ENCODE measurements at regions not wholly inside any gene's neighbourhood (a gene's known extent, or its start where the extent isn't known, plus 50 kb on each side); places are given as distances from the start of the nearest gene placed in this dataset.

GRCh38 chr2:234247453-234248180 lies 197.1 kb downstream of the SPP2 start:
- DNase-seq = no peak

DNA sequence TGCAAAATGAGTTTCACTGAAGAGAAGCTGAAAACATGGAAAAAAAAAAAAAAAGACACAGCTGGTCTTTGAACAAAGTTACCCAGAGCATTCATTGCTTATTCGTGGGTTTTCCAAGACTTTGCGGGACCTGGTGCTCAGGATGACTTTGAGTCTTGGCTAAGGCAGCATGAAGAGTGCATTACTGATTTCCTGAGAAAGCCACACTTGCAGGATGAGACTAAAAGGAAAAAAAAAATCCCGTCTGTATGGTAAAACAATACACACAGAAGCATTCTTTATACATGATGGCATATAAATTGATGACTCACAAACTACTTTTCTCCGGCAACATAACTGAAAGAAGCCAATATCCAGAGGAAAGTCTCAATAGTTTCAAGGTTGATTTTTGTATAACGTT lies 195.4 kb downstream of the SPP2 start:
- DNase-seq = no peak

GRCh38 chr2:234243871-234244565 lies 193.5 kb downstream of the SPP2 start:
- DNase-seq = no peak

DNA sequence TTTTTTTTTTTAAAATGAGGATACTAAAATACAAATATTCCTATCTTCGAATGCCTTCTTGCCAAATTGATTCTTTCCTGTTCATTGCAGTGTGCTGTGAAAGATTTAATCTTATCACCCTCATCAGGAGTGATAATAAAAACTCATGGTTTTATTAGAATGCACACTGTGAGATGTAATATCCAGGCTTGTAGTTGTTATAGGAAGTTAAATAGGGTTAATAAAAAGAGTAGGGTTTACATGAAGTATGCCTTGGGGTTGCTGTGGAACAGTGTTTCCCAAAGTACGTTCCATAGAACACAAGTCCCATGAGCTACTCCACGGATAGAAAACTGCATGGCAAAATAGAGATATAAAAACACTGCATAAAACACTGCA lies 191.9 kb downstream of the SPP2 start:
- no peak for DNase-seq

- peak; percentile 46 for DNase-seq
Observed at GRCh38 chr2:234241656-234242458, 191.4 kb downstream of the SPP2 start.

- DNase-seq = no peak
Observed at GRCh38 chr2:234240917-234241316, 190.4 kb downstream of the SPP2 start.

DNA sequence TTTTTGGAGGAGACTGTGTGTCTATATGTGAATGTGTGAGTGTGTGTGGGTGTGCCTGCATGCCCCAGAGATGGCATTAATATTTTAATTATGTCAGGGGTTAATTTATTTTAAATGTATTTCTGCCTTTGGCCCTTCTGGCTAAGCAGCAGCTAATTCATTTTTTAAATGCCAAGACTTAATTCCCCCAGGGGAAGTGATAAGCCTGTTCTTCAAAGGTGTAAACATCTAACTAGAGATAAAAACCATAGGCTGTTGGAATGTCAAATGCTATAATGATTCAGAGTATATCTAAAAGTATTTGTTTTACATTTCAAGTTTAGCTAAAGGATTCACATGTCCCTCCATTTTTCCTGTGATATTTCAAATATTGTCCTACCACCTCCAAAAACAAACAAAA lies 184.7 kb downstream of the SPP2 start:
- no peak for DNase-seq

- DNase-seq = no peak
Observed at GRCh38 chr2:234231460-234231859, 181.0 kb downstream of the SPP2 start.

DNA sequence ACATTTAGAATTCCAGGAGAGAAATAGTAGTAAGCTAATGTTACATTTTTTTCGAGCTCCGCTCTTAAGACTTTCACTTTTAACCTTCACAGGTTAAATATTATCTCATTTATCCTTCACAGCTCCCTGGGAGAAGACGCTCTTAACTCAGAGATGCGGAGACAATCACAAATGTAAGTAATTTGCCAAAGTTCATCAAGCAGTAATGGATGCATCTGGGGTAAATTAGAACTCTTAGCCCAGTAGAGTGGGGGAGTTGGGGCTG lies 168.5 kb downstream of the SPP2 start:
- DNase-seq = no peak

- DNase-seq = no peak
Observed at GRCh38 chr2:234218266-234219045, 168.0 kb downstream of the SPP2 start.

GRCh38 chr2:234212534-234212933 lies 162.0 kb downstream of the SPP2 start:
- no peak for DNase-seq

- no peak for DNase-seq
Observed at GRCh38 chr2:234211797-234212196, 161.3 kb downstream of the SPP2 start.

DNA sequence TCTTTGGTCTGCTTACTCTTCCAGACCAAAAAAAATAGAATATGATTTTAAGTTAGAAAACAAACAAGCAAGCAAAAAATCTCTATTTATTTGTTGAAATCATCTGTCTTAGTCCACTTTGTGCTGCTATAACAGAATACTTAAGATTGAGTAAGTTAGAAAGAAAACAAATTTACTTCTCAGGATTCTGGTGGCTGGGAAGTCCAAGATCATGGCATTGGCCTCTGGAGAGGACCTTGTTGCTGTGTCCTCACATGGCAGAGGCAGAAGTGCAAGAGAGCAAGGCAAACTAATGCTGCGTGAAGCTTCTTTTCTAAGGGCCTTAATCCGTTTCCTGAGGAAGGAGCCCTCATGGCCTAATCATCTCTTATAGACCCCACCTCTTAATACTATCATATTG lies 156.2 kb downstream of the SPP2 start:
- DNase-seq = no peak

- no peak for DNase-seq
Observed at GRCh38 chr2:234204480-234204879, 154.0 kb downstream of the SPP2 start.

DNA sequence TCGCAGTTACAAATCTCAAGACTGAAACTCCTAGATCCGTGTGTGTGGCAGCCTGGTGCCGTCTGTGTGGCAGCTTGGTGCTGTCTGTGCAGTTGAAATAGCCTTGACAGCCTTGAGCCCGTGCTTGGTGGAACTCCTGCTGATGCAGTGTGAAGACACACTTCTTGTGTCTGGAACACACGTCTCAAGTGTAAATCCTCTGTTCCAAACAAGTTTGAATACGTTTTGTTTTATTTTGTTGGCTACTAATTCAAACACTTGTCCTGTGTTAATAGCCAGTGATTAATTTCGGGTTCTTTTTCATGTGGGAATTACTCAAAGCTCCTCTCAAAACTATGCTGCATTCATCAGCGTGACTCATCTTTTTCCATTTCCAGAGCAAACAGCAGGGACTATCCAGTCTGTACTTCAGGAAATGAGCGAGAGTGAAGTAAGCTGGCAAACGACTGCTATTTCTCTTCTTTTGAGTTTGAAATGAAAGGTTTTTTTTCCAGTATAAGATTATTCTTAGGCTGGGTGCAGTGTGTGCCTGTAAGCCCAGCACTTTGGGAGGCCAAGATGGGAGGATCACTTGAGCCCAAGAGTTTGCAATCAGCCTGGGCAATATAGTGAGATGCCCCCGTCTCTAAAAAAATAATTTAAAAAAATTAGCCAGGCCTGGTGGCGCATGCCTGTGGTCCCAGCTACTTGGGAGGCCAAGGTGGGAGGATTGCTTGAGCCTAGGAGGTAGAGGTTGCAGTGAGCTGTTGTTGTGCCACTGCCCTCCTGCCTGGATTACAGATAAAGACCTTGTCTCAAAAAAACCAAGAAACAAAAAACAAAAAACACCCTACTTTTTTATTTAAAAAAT lies 152.9 kb downstream of the SPP2 start:
- no peak for DNase-seq

DNA sequence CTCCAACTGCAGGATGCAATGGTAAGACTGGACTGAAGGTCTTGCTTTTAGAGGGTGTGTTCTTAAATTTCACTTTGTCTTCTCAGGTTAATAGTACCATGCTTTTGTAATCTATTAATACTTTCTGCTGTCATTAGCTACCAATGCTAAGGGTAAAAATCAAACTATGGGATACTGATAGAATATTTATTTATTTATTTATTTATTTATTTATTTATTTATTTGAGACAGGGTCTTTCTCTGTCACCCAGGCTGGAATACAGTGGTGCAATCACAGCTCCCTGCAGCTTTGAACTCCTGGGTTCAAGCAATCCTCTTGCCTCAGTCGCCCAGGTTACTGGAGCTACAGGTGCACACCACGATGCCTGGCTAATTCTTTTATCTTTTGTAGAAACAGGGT lies 152.1 kb downstream of the SPP2 start:
- DNase-seq = no peak

DNA sequence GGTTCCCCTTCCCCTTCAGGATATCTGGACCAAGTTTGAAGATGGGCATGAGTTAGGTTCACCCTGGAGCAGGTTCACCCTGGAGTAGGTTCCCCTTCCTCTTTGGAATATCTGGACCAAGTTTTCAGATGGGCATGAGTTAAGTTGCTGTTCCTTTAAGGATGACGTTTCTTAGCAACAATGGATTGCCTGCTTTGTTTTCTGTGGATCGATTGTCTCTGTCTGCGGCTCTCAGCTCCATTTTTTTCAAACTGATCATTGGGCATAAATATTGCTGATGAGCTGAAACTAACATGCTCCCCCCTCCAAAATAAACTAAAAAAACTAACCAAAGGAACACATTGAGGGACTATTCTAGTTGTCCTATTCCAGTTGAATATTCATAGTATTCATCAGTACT lies 149.5 kb downstream of the SPP2 start:
- DNase-seq = no peak

DNA sequence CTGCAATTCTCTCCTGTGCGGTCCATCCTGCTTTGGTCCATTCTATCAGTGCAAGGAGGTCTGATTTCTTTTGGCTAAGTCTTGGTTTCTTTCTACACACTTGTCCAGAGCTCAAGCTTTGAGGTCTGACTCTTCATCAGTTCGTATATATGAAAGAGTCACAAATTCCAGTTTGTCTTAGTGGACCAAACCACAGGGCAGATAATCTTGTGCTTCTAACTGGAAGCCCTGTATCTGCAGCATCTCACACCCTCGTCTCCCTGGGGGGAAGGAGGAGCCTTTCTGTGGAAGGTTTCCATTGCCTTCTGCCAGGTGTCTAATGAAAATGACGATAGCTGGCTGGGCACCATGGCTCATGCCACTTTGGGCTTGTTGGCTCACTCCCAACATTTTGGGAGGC lies 148.5 kb downstream of the SPP2 start:
- no peak for DNase-seq

GRCh38 chr2:234195516-234195915 lies 145.0 kb downstream of the SPP2 start:
- DNase-seq = no peak

DNA sequence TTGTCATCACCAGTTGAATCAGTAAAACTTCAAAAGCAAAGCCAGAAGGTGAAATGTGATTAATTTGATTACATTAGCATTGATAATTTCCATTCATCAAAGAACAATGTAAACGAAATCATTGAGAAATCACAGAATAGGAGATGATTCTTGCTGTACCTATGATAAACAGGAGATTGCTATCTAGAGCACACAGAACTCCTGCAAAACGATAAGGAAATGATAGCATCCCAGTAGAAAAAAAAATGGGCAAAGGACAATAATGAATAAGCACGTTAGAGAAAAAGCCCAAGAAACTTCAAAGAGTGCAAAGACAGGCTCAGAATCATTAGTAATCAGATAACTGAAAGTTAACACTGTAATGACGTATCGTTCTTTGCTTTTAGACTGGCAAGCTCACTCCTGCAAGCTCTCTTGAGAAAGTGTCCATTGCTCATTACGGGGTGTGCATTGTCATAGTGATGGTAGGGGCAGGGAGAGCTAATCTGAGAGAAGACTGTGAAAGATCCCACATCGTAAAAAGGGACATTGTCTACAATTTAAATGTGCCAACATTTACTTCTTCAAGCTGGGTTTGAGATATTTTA lies 143.6 kb downstream of the SPP2 start:
- no peak for DNase-seq

GRCh38 chr2:234191819-234192407 lies 141.4 kb downstream of the SPP2 start:
- DNase-seq = no peak

Measured in right kidney (tissue), 1 donor.